GM19240 (cell line): ENCODE measurements at regions not wholly inside any gene's neighbourhood (a gene's known extent, or its start where the extent isn't known, plus 50 kb on each side); places are given as distances from the start of the nearest gene placed in this dataset.
"Not testable (repeated sequence)": the region's sequence is repeated elsewhere in the genome, so short reads cannot be mapped to it uniquely, and the experiment has no call there.

Source experiments
- DNase-seq: peaks from one replicate; pipeline ENCODE4 v3.0.0; 2011; ENCODE audit warnings: low spot score; ENCODE audit not compliant: insufficient read length

DNA sequence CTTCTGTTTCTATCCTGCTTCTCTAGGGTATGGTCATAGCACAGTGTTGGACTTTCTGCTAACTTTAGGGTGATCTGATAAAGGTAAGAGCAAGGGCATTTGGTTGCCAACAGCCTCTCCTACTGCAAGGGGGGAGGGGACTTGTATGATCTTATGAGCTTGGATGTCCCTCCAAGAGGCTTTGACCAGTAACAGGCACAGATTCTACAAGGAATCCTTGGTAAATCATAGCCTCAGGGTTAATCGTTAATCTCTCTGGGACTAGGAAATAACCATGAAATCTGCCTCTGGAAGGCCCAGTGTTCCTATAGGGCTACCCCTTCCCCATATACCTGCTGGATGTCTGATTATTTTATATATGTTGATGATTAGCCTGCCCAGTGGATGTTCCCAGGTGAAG, 134.8 kb upstream of the TNFSF4 start:
- no peak for DNase-seq

GRCh38 chr1:173342736-173343135, 134.4 kb upstream of the PRDX6 start:
- DNase-seq = no peak

GRCh38 chr1:173344034-173344743, 132.9 kb upstream of the PRDX6 start:
- DNase-seq = no peak

- no peak for DNase-seq
Observed at GRCh38 chr1:173347282-173347818, 129.8 kb upstream of the PRDX6 start.

DNA sequence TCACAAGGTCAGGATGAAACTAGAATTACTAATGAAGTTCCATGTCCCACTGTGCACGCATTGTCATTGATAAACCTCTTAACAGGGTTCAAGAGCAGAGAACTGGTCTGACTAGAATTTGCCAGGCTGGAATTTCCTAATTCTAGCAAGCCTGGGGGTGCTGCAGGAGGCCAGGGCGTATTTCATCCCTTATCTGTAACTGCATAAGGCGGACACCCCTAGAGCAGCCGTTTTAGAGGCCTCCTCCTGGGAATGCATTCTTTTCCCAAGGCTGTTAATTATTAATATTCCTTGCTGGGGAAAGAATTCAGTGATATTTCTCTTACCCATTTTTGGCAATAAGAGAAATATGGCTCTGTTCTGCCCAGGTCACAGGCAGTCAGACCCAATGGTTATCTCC, 124.5 kb upstream of the PRDX6 start:
- DNase-seq = not testable (repeated sequence)

- no peak for DNase-seq
Observed at GRCh38 chr1:173353350-173353749, 123.8 kb upstream of the PRDX6 start.

DNA sequence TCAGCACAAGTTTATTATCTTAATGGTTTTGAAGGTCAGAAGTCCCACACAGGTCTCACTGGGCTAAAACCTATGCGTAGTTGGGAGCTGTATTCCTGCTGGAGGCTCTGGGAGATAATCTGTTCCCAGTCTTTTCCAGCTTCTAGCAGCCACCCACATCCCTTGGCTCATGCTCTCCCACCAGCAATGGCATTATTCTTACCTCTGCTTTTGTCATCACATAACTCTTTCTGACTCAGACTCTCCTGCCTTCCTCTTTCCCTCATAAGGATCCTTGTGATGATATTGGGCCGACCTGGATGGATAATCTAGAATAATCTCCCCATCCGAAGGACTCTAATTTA, 122.2 kb upstream of the PRDX6 start:
- no peak for DNase-seq

GRCh38 chr1:173355281-173356031, 121.7 kb upstream of the PRDX6 start:
- no peak for DNase-seq

DNA sequence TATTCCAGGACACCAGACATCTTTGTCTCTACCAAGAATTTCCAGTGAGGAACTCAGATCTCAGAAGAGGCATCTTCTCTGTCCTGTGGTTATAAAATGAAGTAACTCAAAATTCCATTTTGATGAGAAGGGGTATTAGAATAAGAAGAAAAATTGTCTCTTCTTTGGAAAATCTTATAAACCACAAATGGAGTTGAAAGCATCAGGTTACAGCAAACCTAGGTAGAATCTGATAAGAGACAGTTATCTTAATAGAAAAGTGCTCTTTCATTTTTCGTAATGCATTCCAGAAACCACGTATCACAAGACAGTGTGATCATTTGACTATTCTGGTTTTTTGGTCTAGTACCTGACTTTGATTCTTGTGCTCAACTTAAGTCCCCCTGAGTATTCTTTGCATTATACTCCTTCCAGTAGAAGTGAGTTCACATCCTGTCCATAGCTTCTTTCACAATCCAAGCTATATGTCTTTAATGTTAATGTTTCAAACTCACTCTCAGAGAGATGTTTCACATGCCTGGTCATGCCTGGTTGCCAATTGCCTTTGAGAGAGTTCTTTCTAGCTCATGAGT, 120.9 kb upstream of the PRDX6 start:
- DNase-seq = no peak

DNA sequence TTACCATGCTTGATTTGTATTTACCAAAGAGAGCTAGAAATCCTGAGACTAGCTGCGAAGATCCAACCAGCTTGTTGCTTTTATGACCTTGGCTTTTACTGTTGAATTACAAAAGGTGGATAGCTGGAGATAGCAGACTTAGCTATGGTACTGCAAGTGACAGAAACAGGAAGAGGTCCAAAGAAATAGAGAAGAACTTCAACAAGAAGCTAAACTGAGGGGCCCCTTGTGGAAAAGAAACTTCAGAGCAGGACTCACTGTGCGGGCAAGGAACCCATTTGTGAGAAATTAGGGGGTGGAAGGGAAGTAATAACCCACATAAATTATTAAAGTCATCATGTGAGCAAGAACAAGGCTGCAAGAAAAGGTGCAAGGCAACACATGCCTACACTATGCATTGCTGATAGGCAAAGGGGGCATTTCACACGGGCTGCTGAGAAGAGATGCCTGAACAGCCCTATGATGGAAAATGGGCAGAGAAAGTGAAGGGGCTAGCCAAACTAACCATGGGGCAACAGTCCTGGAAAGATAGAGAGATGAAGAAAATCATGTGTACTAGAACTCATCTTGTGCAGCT, 116.6 kb upstream of the PRDX6 start:
- DNase-seq = no peak

DNA sequence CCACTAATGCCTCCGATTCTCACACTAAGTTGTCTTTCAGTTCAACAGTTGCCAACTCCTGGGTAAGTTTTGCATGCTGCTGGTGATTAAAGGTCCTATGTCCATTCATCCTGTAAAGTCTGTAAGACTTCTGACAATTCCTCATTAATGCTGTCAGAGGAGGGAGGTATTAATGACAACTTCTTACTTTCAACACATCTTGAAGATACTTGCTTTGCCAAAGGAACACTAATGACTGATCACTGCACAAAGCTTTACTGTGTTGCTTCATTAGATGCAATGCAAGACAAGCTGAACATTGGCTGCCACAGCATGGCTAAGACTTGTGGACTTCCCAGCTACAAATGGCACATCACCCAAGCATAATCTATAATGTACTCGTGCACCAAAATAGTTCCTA, 114.6 kb upstream of the PRDX6 start:
- no peak for DNase-seq

DNA sequence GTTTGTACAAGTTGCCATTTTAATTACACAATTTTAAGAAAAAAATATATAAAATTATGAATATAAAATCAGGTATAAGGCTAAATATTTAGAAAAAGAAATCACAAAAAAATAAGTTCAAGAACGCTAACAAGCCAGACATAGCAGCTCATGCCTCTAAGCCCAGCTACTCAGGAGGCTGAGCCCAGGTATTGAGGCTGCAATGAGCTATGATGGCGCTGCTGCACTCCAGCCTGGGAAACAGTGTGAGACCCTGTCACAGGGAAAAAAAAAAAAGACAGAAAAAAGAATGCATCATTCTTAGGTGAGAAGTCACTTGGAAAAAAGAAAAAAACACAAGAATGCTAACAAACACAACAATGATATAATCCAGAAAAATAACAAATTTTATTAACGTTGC, 112.3 kb upstream of the PRDX6 start:
- no peak for DNase-seq

DNA sequence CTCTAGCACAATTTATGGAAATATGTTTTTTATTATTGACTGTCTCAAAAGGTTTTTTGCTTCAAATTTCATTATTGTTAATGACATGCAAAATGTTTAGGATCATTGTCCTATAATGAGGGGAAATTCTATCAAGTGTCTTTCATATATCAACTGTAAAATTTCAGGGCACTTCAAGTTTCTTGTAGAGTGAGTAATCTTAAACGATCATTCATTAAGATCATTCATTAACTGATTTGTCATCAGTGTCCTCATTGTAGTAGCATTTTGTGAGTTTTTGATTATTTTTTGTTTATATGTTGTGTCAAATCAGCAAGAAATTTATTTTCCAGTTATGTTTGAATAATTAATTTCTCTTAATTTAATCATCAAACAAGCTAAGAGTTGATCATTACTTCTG, 111.8 kb upstream of the PRDX6 start:
- no peak for DNase-seq

DNA sequence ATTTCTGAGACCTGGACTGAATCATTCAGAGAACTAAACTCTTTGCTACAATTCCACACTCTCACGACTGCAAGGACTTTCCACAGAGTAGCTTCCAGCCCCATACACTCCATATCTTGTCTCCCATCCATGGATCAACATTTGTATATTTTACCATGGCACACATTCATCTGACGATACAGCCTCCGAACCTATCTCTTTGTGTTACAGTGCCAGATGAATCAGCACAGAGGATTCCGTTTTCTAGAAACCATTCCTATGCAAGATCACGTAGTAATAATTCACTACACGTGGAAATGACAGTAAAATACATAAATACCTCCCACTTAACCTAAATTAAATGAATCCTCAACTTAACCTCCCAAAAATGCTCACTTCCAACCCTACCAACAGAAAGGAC, 110.0 kb upstream of the PRDX6 start:
- no peak for DNase-seq

DNA sequence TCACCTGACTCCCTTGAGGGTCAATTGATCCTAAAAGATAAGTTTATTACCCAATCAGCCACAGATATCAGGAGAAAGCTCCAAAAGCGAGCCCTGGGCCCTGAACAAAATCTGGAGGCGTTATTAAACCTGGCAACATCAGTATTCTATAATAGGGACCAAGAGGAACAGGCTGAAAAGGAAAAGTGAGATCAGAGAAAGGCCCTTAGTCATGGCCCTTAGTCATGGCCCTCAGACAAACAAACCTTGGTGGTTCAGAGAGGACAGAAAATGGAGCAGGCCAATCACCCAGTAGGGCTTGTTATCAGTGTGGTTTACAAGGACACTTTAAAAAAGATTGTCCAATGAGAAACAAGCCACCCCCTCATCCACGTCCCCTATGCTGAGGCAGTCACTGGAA, 106.5 kb upstream of the PRDX6 start:
- not testable (repeated sequence) for DNase-seq

DNA sequence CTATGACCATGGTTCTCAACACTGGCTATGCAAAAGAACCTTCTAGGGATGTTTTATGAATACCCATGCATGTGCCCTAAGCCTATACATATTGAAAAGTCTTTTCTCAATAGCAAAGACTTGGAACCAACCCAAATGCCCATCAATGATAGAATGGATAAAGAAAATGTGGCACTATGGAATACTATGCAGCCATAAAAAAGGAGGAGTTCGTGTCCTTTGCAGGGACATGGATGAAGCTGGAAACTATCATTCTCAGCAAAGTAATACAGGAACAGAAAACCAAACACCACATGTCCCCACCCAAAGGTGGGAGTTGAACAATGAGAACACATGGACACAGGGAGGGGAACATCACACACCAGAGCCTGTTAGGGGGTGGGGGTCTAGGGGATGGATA, 101.1 kb upstream of the PRDX6 start:
- not testable (repeated sequence) for DNase-seq

DNA sequence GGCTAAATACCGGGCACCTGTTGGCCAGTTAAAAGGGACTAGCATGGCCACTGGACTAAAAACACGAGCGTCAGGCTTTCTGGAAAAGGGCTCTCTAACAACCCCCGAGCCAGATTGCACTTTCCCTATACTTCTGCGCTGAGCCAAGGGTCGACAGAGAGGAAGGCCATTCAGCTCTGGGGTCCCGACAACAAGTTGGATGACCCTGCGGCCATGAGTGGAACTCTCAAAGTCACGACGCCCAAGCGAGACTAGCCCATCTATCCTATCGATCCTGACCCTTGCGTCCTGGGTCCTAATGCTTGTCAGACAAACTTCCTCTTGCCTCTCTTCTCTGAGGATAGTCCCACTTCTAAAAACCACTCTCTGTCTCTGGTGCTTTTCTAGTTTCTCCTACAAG, 99.9 kb upstream of the PRDX6 start:
- no peak for DNase-seq

DNA sequence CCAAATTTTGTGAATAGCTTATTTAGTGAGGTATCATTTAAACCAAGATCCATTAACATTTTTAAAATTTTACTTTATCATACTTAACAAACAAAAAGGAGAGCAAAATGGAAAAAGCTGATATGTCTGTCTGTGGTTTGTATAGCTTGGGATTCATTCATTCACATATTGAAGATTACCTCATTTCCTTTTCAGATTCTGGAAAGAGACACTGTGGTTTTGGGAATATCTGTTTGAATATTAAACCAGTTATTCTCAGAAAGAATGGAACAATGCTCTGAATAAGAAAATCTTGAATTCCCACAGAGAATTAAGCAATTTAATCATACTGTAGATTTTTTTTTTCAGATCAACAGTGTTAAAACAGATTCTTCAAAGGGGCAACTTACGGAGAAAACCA, 93.8 kb upstream of the PRDX6 start:
- no peak for DNase-seq

DNA sequence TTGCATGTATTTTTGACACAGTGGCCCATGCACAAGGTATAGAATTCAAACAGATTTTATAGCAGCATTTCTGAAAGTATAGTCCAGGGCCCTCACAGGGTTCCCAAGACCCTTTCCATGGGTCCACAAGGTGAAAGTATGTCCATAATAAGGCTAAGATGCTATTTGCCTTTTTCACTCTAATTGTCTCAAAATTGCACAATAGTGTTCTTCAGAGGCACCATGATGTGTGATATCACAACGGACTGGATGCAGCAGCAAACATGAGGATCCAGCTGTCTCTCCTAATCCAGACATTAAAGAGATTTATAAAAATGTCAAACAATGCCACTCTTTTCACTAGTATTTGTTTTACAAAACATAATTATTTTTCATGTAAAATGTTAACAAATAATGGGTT, 88.8 kb upstream of the PRDX6 start:
- DNase-seq = no peak

DNA sequence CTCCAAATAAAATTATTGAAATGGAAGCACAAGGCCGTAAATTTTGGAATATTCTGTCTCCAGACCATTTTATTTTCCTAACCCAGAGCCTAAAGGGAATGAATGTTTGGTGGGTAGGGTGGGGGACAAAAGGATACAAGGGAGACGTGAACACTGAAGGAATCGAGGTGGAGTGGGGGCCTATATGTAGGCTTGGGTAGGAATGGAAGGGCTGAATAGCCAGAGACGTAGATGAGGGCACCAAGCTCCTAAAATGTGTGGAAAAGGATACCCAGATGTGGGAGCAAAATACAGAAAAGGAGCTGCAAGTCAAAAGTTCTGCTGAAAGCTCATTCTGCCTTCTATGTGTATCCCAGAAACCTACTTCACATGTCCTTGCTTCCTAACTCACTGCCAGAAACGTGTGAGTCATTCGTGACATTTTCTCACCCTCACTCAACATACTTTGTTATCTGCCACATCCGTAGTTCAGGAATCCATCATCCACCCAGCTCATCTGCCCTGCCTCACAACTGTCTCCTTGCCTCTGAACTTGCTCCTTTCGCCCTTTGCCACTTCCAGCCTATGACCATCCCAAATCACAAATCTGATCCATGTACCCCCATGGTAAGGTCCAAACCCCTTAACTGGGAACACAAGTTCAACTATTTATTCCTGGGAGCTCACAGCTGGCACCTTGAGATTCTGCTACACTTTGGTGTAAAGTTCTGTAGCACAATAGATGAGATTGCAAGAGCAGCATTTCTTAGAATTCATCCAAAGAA, 84.1 kb upstream of the PRDX6 start:
- no peak for DNase-seq

DNA sequence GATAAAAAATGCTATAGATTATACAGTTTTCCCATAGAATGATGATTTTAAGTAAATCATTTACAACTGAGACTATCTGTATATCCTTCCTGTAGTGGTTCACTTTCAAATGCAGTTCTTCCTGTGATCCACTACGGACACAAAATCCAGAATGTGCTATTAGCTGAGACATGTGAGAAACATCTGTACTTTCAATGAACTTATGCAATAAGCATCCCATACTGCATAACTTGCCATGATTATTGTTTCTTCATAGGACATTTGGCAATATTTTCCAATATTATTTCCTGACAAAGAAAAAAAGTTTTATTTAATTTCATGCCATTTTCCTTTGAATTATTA, 83.5 kb upstream of the PRDX6 start:
- no peak for DNase-seq

DNA sequence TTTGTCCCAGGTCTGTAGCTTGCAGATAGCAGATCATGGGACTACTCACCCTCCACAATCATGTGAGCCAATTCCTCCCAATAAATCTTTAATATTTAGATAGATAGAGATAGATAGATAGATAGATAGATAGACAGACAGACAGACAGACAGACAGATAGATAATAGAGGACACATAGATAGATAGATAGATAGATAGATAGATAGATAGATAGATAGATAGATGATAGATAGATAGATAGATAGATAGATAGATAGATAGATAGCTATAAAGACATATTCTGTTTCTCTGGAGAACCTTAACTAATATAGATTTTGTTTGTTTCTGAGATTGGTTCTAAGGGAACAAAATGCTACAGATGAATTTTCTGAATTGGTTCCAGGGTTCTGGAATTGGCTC, 82.3 kb upstream of the PRDX6 start:
- not testable (repeated sequence) for DNase-seq
